HG03469 (cell line): ENCODE measurements at regions not wholly inside any gene's neighbourhood (a gene's known extent, or its start where the extent isn't known, plus 50 kb on each side); places are given as distances from the start of the nearest gene placed in this dataset.

Source experiments
- ATAC-seq: cut with Tn5 transposase; IDR thresholded peaks from one replicate; pipeline ENCODE4 v1.9.1; 2021; ENCODE audit warnings: mild to moderate bottlenecking, moderate library complexity, moderate number of reproducible peaks; ENCODE audit not compliant: unreplicated experiment

DNA sequence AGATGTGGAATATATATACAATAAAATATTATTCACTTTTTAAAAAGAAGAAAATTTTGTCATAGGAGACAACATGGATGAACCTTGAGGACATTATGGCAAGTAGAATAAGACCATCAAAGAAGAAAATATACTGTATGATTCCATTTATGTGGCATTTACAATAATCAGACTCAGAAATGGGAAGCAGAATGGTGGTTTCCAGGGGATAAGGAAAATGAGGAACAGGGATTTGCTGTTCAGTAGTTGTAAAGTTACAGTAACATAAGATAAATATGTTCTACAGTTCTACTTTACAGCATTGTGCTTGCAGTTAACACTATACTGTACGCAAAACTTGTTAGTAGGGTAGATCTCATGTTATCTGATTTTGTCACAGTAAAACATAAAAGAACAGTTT is 1271.0 kb downstream of the LRFN5 start:
- no peak for ATAC-seq

DNA sequence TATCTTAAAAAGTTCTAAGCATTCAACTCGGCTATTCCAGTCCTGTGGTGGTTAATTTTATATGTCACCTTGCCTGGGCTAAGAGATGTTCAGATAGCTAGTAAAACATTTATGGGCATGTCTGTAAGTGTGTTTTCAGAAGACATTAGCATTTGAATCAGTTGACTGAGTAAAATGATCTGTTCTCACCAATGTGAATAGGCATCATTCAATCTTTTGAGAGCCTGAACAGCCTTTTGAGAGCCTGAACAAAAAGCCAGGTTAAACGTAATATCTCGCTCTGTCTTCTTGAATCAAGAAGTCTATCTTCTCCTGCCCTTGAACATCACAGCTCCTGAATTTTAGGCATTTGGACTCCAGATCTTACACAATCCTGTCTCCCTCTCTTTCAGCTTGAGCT is 1266.1 kb downstream of the LRFN5 start:
- ATAC-seq = no peak

DNA sequence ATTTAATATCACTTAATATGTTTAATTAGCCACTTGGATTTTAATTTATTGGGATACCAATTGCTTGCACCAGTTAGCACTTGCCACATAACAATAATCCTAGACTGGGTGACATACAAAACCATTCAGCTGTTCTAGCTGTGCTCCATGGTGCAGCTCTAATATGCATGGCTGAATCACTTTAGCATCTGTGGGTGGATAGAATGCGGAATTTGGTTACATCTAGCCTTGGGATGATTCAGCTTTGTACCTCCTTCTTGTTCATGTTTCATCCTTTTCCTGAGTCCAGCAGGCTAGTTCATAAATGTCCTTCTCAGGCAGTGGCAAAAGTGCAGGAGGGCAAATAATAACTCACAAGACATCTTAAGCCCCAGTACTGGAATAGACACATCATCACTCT is 1263.0 kb downstream of the LRFN5 start:
- ATAC-seq = no peak

DNA sequence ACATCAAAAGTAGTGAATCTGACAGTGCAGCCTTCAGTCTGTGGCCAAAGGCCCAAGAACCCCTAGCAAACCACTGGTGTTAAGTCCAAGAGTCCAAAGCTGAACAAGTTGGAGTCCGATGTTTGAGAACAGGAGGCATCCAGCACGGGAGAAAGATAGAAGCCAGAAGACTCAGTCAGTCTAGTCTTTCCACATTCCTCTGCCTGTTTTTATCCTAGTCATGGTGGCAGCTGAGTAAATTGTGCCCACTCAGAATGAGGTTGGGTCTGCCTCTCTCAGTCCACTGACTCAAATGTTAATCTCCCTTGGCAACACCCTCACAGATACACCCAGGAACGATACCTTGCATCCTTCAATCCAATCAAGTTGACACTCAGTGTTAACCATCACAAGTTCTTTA is 1255.4 kb downstream of the LRFN5 start:
- no peak for ATAC-seq

DNA sequence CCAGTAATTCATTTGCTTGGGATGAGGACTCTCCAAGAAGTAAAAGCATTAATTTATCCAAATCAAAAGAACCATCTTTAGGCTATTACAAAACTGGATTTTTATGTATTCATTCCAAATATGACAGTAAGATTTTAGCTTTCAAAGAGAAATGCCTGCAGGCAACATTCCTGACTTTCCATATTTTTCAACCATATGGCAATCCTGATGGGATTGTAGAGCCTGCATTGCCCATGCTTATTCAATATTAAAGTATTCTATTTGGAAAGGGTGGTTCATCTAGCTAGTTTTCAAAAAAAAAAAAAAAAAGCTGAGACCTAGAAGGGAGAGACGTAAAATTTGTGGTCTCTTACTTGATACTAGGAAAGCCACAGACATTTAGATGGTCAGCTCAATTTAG is 1253.7 kb downstream of the LRFN5 start:
- ATAC-seq = no peak

DNA sequence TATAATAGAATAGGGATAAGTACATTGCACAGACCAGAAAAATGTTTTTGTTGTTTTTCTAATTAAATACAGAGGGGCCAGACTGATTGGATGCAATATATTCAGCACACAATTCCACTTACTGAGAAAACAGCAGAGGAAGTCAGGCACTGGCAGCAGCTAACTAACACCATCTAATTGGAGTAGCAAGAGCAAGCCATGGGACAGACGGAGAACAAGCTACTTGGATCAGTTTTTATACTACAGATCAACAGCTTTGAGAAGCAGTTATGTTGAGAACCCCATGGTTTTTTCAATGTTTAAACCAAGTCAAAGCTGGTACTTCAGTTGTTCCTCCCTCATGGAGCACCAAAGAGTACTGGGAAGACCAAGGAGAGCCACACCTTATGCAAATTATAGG is 1249.4 kb downstream of the LRFN5 start:
- ATAC-seq = no peak

DNA sequence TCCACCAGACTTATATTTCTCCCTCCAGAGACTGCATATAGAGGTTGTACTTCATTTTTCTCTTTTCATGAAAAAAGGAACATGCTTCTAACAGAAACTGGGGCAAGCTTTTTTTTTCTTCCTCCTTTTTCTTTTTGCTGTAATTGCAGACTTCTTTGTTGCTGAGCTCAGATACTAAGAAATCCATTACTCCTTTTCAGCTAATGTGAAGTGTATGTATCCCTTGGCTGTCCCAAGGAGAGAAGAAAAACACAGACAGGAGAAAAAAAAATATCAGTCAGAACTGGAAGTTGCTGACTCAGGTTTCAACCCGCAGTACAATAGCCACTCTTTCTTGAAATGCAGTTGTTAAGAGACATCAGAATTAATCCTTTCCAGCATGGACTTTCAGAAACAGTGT is 1248.4 kb downstream of the LRFN5 start:
- ATAC-seq = no peak

DNA sequence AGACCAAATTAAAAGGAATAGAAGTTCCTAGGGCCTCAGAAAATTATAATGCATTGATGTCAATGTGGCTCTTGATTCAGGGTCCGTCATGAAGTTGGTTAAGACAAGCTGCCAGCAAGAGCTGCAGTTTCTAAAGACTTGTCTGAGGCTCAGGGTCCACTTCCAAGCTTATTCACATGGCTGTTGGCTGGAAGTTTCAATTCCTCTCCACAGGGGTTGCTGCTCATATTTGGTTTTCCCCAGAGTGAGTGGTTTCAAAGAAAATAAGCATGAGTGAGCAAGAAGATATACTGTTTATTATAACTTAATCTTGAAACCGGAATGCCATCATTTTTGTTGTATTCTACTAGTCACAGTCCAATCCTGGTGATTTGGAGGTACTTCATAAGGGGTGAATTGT is 1247.4 kb downstream of the LRFN5 start:
- ATAC-seq = no peak

DNA sequence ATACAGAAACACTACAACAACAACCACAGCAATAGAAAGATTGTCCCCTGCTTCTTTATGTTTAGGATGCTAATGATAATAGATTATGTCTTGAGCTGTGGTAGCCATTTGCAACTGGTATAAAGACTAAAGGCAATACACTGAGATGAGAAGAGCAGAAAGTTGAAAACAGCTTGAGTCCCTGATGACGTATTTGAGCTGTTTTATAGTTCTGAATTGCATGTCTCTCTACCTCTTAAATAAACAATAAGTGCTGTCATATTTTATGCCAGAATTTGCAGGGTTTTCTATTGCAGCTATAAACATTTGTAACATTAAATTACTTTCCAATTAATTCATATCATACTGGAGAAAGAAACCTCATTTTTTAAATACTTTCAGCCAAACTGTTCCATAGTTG is 1242.0 kb downstream of the LRFN5 start:
- no peak for ATAC-seq

DNA sequence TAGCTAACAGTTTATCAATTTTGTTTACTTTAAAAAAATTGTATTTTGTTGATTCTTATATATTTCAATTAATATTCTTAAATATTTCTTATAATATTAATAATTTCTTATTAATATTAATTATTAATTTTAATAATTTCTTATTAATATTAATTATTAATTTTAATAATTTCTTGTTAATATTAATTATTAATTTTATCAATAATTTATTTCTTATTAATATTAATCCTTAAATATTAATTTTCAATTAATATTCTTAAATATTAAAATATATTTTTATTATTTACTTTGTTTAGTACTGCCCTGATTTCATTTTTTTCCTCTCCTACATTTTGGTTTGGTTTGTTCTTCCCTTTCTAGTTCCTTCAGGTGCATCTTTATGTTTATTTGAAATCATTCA is 1208.1 kb downstream of the LRFN5 start:
- ATAC-seq = no peak

DNA sequence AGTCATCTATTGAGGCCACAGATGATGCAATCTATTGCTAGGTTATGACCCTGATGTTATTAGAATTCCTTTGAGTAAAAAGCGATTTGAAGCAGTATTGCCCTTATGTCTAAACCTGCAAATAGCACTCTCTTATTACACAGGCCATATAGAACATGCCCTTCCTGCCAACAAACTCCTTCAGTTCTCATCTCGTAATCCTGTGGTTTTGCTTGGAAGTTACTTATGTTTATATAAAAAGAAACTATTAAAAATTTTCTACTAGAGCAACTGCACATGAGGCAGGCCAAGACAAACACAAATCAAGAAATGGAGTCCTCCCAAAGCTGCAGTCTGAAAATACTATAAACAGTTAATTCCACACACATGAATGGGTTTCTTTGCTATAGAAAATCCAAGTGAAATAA is 1200.2 kb downstream of the LRFN5 start:
- no peak for ATAC-seq

DNA sequence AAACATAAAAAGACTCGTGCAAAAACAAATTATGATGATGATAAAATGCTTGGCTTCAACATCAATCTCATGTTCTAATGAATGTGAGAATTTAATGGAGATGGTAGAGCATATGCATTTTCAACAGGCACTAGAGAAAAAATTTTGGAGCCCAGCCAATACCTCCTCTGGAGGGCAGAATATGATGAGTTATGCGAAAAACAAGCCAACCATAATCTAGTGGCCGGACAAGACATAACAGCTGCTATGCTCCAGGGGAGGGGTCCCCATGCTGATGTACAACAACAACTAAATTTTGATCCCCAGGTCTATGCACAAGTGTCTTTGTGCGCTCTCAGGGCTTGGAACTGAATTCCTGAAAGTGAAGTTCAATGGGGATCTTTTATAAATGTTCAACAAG is 1197.5 kb downstream of the LRFN5 start:
- ATAC-seq = no peak

DNA sequence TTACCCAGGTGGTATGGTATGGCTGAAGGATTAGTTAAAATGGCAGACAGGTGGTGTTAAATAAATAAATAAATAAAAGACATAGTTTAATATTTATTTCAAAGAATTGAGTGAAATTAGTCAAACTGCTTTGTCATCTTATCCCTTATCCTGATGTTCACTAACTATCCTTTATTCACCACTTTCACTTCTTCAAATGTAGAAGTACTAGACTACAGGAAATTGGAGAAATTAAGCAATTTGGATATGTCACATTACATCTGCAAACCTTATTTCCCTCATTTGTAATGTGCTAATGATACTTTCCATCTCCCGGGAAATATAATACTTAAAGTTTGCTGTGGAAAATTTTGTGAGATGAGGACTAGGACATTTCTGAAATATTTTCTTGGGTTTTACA is 1195.7 kb downstream of the LRFN5 start:
- ATAC-seq = no peak

DNA sequence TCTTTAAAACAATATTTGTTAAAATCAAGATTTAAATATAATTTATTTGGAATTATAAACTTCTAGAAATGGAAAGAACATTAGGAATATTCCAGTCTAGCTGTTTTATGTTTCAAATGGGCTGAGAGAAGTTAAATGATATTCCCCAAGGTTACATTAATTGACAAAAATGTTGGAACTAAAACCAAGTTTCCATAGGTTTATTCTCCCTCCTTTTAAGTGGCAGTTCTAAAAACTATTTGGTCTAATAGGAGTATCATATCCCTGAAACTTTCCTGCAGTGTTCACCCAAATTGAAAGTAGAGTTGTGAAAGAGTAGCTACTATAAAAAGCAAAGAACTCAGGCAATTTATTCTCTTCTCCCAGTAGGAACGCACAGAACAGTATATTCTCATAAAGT is 1185.5 kb downstream of the LRFN5 start:
- ATAC-seq = no peak

DNA sequence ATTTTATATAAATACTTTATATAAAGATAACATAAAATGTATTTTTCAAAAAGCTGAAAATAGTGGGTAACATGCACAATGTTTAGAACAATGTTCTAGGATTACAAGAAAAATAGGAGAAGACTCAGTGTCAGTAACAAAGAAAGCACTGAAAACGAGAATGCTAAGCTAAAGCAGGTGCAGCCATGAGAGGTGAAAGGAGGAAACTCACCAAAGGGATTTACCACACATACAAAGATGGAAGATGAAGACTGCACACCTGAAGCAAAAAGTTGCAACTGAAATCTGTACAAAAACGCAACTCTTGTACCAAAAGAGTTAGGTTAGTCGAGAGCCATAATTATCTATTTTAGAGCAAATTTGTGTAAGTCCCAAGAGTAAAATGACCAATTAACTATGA is 1176.1 kb downstream of the LRFN5 start:
- ATAC-seq = no peak

DNA sequence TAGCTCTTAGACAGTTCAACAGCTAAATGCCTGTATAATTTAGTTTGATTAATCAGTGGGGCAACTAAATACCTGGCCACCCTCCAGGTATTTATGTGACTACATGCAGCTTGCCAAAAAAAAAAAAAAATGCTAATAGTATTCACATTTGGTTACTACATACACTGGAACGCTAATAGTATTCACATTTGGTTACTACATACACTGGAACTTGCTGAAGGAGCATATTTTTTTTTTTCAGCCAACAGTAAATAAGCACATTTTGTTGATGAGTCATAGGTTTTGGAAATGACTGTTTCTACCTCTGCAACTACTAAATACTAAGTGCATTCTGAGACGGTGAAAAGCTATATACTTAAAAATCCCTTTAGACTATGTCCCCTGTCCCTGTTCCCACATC is 1172.3 kb downstream of the LRFN5 start:
- ATAC-seq = no peak

DNA sequence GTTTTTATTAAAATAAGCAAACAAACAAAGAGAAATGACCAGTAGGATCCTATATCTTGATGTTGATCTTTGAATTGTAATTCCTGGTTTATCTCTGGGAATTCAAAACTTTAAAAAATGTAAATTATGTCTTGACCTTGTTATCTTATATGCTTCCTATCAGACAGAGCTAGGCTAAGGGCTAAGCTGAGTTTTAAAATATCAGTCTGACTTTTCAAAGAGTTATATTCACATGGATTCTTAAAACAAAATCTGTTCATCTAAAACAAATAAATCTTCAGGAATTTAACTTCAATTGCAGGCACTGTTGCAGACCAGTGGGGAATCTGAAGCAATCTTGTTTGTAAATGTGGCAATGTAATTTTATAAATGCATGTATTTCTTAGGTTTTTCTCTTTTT is 1144.1 kb downstream of the LRFN5 start:
- no peak for ATAC-seq

DNA sequence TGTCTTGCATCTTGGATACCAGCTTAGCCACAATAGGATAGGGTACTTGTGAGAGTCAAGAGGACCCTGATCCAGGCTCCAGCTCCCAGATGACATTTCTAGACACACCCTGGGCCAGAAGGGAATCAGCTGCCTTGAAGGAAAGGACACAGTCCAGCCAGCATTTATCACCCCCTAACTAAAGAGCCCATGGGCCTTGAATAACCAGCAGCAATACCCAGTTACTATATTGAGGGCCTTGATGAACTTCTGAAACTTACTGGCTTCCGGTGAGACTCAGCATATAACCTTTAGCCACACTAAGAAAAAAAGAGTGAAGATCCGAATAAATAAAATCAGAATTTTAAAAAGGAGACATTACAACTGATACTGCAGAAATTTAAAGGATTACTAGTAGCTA is 1135.4 kb downstream of the LRFN5 start:
- no peak for ATAC-seq

DNA sequence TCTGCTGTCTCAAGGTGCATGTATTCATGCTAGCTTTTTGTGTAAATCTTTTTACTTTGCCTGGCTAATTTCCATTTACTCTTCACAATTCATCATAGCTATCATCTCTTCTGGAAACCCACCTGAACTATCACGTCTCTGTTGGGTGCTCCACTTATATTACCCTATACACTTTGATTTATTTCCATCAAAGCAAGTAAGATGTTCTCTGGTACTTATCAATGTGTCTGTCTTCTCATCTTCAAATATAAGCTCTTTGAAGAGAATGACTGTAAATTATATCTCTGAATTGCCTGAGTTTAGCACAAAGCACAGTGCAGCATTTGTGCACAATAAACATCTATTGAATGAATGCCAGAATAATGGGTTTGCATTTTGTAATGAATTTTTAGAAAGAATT is 1129.7 kb downstream of the LRFN5 start:
- ATAC-seq = no peak

DNA sequence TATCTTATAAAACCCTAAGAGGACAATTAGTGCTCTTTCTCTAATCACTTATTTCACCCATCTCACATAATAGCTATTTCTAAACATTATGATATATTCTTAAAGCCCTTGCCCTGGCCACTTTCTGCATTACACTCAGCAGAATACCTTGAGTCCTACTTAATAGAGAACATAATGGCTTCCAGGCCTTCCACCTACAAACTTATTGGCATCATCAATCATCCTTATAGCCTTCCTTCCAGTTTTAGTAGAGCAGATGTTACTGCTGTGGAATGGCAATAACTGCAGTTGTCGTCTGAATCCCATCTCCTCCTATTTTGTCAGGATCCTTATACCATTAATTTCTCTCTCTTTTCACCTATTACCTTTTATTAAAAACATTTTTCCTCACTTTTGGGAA is 1127.4 kb downstream of the LRFN5 start:
- ATAC-seq = no peak

DNA sequence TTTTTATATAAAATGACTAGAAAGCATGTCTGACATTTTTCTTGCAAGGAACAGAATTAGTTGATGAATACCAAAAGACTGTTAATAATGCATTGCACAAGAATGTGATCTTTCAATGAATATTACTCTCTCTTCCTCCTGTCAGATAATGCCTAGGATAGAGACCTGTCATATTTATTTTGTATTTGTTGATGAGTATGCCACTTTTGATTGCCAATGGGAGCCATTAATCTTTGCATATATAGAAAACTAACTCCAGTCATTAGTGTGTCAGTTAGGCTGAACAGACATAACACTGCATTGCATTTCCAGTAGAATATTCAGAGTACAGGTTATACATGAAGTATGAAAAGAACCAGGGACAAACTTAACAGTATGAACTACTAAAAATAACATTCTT is 1125.3 kb downstream of the LRFN5 start:
- no peak for ATAC-seq

DNA sequence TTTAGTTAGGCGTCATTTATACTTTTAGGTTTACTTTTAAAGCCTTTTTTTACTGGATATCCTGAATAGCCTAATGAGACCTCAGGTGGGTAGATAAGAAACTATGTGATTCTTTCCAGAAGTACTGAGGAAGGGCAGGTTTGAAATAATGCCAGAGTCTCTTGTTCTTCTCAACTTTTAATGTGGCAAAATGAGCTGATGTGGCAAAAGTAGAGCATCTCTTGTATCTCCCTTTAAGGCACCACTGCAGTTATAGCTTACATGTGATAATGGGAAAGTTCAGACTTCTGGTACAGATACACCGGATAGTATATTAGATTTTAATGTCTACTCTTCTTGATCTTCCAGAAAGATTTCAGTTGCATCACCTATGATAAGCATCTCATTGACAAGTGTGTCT is 1124.8 kb downstream of the LRFN5 start:
- ATAC-seq = no peak

DNA sequence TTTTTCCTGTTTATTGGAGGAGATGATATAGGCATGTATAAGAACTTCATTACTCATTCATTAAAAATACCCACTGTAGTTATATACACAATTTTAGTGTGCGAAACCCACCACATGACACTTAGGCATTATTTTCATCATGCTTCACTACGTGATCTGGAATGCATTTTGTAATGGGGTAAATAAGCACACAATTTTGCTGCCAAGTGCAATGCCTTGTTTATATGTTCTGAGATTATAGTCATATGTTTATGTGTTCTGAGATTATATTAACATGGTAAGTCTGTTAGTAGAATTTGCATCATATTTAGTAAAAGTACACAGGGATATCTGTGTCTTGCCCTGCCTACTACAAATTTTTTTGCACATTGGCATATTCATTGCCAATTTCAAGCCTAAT is 1123.0 kb downstream of the LRFN5 start:
- no peak for ATAC-seq

DNA sequence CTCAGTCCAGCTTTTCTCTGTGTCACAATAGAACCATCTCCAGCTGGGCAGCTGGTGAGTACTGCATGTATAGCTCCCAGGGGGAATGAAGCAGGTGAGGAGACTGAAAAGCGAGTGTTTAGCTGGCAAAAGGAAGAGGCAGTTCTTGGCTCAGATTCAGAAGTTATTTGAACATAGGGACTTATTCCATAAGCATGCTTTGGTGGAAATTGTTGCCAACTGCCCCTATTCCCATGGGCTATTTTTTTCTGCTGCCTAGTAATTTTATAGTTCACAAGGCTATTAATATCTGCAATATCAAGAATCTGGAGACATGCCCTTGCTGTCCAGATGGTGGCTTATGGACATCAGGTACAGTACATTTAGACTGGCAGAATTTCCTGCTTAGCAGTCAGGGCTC is 1112.7 kb downstream of the LRFN5 start:
- ATAC-seq = no peak
